HG03103 (cell line): ENCODE measurements at regions not wholly inside any gene's neighbourhood (a gene's known extent, or its start where the extent isn't known, plus 50 kb on each side); places are given as distances from the start of the nearest gene placed in this dataset.
"Not testable (repeated sequence)": the region's sequence is repeated elsewhere in the genome, so short reads cannot be mapped to it uniquely, and the experiment has no call there.

Source experiments
- ATAC-seq: cut with Tn5 transposase; IDR thresholded peaks from one replicate; pipeline ENCODE4 v1.9.1; 2021; ENCODE audit warnings: low read depth; ENCODE audit not compliant: unreplicated experiment

- ATAC-seq, result not testable (repeated sequence)
Measured at GRCh38 chr12:9415898-9416297, 191.8 kb downstream of the KLRB1 start.

DNA sequence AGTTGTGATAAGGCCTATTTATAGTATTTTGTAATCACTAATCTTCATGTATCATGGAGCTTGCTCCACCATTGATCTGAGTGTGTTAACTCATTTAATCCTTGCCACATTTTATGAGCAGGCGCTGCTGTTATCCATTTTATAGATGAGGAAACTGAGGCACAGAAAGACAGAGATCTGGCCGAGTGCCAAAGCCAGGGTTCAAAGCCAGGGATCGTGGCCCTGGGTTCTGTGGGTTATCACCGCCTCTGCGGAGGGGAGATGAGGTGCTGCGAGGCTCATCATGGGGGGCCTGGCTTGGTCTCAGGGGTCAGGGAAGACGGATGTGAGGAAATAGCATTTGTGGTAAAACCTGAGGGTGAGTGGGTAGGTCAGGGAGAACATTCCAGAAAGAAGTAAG is 193.9 kb downstream of the KLRB1 start:
- not testable (repeated sequence) for ATAC-seq

DNA sequence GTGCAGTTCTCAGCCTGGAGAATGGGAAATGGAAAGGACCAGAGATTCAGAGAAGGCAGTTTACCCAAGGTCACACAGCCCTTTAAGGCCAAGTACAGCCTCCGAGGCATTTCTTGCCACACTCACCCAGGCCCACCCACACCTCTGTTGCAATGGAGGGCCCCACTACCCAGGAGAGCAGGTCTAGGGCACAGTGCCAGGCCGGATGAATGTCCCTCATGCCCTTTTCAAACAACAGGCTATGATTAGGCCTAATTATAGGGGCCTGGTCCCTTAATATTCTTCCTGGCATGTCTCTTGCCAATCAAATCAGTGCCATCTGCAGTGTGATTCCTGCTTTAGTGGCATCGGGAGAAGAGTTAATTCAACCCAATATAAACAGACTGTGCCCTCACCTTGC is 195.3 kb downstream of the KLRB1 start:
- not testable (repeated sequence) for ATAC-seq

GRCh38 chr12:9411616-9412268 is 196.0 kb downstream of the KLRB1 start:
- not testable (repeated sequence) for ATAC-seq

GRCh38 chr12:9407425-9407748 is 199.2 kb upstream of the PZP start:
- not testable (repeated sequence) for ATAC-seq

DNA sequence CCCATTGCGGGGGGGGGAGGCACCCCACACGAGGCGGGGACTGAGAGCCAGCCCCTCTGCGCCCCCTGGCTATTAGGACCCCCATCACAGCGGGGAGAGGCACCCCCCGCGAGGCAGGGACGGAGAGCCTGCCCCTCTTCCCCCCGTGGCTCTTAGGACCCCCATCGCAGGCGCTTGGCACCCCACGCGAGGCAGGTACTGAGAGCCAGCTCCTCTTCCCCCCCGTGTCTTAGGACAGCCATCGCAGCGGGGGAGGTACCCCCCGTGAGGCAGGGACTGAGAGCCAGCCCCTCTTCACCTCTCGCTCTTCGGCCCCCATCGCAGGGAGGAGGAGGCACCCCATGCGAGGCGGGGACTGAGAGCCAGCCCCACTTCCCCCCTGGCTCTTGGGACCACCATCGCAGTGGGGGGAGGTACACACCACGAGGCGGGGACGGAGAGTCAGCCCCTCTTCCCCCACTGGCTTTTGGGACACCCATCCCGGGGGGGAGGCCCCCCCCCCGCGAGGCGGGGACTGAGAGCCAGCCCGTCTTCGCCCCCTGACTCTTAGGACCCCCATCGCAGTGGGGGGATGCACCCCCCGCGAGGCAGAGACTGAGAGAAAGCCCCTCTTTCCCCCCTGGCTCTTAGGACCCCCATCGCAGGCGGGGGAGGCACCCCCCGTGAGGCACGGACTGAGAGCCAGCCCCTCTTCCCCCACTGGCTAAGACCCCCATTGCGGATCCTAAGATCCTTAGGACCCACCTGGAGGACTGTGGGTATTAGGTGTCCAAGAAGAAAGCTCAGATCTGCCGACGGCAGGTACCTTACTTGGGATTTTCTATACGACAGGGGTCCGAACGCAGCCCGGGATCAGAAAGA is 198.6 kb upstream of the PZP start:
- ATAC-seq, result no peak

DNA sequence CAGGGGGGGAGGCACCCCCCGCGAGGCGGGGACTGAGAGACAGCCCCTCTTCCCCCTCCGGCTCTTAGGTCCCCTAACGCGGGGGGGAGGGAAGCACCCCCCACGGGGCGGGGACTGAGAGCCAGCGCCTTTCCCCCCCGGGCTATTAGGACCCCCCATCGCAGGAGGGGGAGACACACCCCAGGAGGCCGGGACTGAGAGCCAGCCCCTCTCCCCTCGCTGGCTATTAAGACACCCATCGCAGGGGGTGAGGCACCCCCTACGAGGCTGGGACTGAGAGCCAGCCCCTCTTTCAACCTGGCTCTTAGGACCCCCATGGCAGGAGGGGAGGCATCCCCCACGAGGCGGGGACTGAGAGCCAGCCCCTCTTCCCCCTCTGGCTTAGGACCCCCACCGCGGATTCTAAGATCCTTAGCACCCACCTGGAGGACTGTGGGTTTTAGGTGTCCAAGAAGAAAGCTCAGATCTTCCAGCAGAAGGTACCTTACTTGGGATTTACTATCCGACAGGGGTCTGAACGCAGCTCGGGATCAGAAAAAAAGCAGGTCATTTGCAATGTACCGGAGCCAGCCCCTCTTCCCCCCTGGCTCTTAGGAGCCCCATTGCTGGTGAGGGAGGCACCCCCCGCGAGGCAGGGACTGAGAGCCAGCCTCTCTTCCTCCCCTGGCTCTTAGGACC is 197.8 kb upstream of the PZP start:
- no peak for ATAC-seq

DNA sequence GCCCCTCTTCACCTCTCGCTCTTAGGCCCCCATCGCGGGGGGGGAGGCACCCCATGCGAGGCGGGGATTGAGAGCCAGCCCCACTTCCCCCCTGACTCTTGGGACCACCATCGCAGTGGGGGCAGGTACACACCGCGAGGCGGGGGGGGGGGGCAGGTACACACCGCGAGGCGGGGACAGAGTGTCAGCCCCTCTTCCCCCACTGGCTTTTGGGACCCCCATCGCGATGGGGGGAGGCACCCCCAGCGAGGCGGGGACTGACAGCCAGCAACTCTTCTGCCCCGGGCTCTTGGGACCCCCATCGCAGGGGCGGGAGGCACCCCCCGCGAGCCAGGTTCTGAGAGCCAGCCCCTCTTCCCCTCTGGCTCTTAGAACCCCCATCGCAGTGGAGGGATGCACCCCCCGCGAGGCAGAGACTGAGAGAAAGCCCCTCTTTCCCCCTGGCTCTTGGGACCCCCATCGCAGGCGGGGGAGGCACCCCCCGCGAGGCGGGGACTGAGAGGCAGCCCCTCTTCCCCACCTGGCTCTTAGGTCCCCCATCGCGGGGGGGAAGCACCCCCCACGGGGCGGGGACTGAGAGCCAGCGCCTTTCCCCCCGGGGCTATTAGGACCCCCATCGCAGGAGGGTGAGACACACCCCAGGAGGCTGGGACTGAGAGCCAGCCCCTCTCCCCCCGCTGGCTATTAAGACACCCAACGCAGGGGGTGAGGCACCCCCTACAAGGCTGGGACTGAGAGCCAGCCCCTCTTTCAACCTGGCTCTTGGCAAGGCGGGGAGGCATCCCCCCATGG is 196.5 kb upstream of the PZP start:
- no peak for ATAC-seq

- ATAC-seq, result no peak
Measured at GRCh38 chr12:9404031-9404430, 195.8 kb upstream of the PZP start.

DNA sequence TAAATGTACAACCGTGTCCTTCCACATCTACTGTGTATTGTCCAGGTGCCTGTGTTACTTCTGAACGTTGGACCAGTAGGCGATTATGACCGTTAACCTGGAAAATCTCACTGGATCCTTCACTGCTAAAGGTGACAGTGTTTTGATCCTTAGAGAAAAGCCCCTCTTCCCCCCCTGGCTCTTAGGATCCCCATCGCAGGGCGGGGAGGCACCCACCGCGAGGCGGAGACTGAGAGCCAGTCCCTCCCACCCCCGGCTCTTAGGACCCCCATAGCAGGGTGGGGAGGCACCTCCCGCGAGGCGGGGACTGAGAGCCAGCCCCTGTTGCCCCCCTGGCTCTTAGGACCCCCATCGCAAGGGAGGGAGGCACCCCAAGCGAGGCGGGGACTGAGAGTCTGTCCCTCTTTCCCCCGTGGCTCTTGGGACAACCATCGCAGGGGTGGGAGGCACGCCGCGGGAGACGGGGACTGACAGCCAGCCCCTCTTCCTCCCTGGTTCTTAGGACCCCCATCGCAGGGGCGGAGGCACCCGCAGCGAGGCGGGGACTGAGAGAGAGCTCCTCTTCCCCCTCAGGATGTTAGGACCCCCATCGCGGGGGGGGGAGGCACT is 194.3 kb upstream of the PZP start:
- ATAC-seq, result not testable (repeated sequence)

GRCh38 chr12:9396367-9396766 is 188.2 kb upstream of the PZP start:
- not testable (repeated sequence) for ATAC-seq

DNA sequence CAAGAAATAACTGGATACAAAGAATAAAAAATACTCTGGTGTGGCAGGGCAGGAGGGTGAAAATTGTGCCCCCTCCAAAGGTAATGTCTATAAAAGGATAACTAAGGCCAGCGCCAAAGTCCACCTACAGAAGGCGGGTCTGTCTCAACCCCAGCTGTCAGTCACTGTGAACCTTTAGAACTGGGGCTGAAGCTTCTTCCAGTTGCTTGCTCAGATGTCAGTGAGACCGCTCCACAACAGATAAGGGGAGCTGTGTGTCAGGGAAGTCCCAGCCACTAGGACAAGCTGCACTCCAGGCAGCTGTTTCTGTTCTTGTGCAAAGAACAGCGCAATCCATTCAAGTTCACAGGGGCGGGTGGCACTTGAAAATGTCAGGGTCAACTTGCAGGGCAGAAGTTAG is 187.0 kb upstream of the PZP start:
- ATAC-seq, result not testable (repeated sequence)

GRCh38 chr12:9392842-9393241 is 184.6 kb upstream of the PZP start:
- ATAC-seq, result no peak

DNA sequence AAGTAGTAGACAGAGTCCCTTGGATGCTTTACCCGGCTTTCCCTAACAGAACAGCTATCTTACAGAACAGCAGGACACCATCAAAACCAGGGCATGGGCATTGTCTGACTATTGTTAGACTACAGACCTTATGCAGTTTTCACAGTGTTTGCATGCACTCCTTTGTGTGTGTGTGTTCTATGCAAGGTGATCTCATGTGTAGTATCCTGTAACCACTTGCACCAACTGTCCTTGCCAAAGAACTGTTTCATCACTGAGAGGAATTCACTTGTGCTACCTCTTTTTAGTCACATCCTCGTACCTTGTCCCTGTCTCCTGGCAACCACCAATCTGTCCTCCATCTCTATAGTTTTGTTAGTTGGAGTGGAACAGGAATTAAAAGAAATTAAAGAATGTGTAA is 183.6 kb upstream of the PZP start:
- ATAC-seq, result no peak

- no peak for ATAC-seq
Measured at GRCh38 chr12:9390761-9391160, 182.6 kb upstream of the PZP start.

GRCh38 chr12:9389796-9390195 is 181.6 kb upstream of the PZP start:
- no peak for ATAC-seq

- no peak for ATAC-seq
Measured at GRCh38 chr12:9388379-9388778, 180.2 kb upstream of the PZP start.

GRCh38 chr12:9387450-9387849 is 179.3 kb upstream of the PZP start:
- no peak for ATAC-seq

GRCh38 chr12:9383585-9383984 is 175.4 kb upstream of the PZP start:
- no peak for ATAC-seq

DNA sequence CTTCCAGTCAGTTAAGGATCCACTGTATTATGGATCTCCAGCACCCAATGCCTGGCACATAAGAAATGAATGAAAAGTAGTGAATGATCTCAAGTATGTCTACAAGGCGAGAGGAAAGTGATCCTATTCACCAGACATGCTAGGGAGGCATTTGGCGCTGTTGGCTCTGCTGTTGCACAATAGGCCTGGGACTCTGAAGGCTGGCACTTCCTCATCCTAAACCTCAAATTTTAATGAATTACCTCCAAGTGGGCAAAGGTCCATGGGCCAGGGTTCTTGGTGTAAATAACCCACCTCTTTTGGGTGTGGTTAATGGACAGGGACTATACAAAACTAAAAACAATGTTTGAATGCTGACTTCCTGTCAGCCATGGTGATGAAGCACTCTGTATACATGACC is 173.4 kb upstream of the PZP start:
- ATAC-seq, result no peak
